Glutamatergic neuron (in vitro differentiated cells): ENCODE measurements at regions not wholly inside any gene's neighbourhood (a gene's known extent, or its start where the extent isn't known, plus 50 kb on each side); places are given as distances from the start of the nearest gene placed in this dataset.
A peak's percentile ranks its signal among the peaks of the same experiment; 100 is the strongest.

ENCODE experiments used
- DNase-seq: peaks from one replicate; pipeline ENCODE4 v3.0.0; 2022
- H3K27ac Mint-ChIP-seq: one replicate; pipeline ENCODE4 v1.8.0; 2020; ENCODE audit warnings: mild to moderate bottlenecking, mixed read lengths, inconsistent platforms; ENCODE audit not compliant: unreplicated experiment
- H3K27me3 Mint-ChIP-seq: one replicate; pipeline ENCODE4 v1.8.0; 2020; ENCODE audit warnings: mild to moderate bottlenecking, moderate library complexity, mixed read lengths, inconsistent platforms; ENCODE audit not compliant: unreplicated experiment
- H3K36me3 Mint-ChIP-seq: one replicate; pipeline ENCODE4 v1.8.0; 2020; ENCODE audit warnings: mild to moderate bottlenecking, mixed read lengths, inconsistent platforms; ENCODE audit not compliant: unreplicated experiment
- H3K4me1 Mint-ChIP-seq: one replicate; pipeline ENCODE4 v1.8.0; 2020; ENCODE audit warnings: mild to moderate bottlenecking, low read depth, mixed read lengths, inconsistent platforms; ENCODE audit not compliant: unreplicated experiment
- H3K4me3 Mint-ChIP-seq: one replicate; pipeline ENCODE4 v1.8.0; 2020; ENCODE audit warnings: mild to moderate bottlenecking, mixed read lengths, inconsistent platforms; ENCODE audit not compliant: unreplicated experiment
- H3K9me3 Mint-ChIP-seq: one replicate; pipeline ENCODE4 v1.8.0; 2020; ENCODE audit warnings: mild to moderate bottlenecking, moderate library complexity, mixed read lengths, inconsistent platforms; ENCODE audit not compliant: unreplicated experiment
- TF ChIP-seq, protein P1 (sequence below): fragments of 200-600 bp; sonication (generic); IDR thresholded peaks from one replicate; pipeline ENCODE4 v1.5.0; 2021; ENCODE audit not compliant: partially characterized antibody, unreplicated experiment

DNA sequence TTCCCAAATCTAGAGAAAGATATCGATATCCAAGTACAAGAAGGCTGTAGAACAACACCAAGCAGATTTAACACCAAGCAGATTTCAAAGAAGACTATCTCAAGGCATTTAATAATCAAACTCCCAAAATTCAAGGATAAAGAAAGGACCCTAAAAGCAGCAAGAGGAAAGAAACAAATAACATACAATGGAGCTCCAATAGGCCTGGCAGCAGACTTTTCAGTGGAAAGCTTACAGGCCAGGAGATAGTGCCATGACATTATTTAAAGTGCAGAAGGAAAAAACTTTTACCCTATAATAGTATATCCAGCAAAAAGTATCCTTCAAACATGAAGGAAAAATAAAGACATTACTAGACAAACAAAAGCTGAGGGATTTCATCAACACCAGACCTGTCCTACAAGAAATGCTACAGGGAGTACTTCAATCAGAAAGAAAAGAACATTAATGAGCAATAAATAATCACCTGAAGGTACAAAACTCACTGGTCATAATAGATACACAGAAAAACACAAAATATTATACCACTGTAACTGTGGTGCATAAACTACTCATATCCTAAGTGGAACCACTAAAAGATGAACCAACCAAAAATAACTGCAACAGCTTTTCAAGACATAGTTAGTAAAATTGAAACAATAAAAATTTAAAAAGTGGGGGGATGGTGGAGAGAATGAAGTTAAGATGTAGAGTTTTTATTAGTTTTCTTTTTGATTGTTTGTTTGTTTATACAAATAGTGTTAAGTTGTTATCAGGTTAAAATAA, 267.2 kb downstream of the AUH start:
- Mint-ChIP-seq H3K4me1 (no peaks in the 10 kb centered on the region), H3K27me3 (peaks cover 3% of the 10 kb centered on the region), H3K4me3 (no peak overlapping the region), H3K27ac (no peak overlapping the region), H3K9me3 (peaks cover 5% of the 10 kb centered on the region), H3K36me3 (peaks cover 31% of the 10 kb centered on the region)
- TF ChIP-seq, protein P1, sequence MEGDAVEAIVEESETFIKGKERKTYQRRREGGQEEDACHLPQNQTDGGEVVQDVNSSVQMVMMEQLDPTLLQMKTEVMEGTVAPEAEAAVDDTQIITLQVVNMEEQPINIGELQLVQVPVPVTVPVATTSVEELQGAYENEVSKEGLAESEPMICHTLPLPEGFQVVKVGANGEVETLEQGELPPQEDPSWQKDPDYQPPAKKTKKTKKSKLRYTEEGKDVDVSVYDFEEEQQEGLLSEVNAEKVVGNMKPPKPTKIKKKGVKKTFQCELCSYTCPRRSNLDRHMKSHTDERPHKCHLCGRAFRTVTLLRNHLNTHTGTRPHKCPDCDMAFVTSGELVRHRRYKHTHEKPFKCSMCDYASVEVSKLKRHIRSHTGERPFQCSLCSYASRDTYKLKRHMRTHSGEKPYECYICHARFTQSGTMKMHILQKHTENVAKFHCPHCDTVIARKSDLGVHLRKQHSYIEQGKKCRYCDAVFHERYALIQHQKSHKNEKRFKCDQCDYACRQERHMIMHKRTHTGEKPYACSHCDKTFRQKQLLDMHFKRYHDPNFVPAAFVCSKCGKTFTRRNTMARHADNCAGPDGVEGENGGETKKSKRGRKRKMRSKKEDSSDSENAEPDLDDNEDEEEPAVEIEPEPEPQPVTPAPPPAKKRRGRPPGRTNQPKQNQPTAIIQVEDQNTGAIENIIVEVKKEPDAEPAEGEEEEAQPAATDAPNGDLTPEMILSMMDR = no peak
- no peak for DNase-seq

DNA sequence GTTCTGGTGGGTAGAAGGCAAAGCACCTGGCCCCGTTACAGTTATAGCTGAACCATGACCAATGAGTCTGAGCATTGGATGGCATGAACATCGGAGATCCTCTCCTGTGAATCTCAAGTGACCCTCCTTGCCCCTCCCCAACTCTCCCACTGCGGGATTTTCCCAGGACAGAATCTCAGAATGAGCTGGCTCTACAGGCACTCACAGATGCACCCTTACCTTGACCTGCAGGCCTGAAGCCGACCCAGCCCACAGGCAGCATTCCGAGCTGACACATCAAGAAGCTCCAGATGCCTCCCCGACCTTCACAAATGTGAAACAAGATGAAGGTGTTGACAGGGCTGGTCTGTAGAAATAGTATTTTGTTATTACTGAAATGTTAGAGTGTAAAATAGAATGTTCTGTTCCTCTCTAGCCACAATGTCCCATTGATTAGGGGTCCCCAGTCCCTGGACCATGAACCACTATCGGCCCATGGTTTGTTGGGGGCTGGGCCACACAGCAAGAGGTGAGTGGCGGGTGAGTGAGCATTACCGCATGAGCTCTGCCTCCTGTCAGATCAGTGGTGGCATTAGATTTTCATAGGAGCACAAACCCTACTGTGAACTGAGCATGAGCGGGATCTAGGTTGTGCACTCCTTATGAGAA, 263.4 kb downstream of the AUH start:
- Mint-ChIP-seq H3K36me3 (peaks cover 26% of the 10 kb centered on the region), H3K27ac (no peak overlapping the region), H3K4me3 (no peak overlapping the region), H3K27me3 (peaks cover 3% of the 10 kb centered on the region), H3K4me1 (peaks cover 15% of the 10 kb centered on the region), H3K9me3 (peaks cover 4% of the 10 kb centered on the region)
- TF ChIP-seq, protein P1 = no peak
- DNase-seq = no peak

DNA sequence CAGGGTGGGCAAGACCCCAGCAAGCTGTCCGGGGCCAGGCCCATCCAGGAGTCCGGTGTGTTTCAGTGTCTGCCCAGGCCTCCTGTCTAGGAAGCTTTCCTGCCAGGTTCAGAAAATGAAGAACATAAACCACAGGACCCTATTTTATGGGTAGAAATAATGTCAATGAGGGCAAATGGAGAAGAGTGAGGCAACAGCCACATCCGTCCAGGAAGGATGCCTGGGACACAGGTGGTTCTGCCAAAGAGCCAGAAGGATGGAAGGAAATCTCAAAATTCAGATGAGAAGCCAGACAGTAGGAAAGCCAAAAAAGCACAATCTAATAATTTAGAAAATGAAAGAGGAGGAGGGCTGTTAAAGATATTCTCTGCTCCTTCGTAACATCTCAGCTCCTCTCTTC, 262.3 kb downstream of the AUH start:
- TF ChIP-seq, protein P1 = no peak
- Mint-ChIP-seq H3K27me3 (peaks cover 3% of the 10 kb centered on the region), H3K27ac (no peak overlapping the region), H3K4me3 (no peak overlapping the region), H3K4me1 (peaks cover 15% of the 10 kb centered on the region), H3K36me3 (peaks cover 15% of the 10 kb centered on the region), H3K9me3 (peaks cover 4% of the 10 kb centered on the region)
- no peak for DNase-seq

DNA sequence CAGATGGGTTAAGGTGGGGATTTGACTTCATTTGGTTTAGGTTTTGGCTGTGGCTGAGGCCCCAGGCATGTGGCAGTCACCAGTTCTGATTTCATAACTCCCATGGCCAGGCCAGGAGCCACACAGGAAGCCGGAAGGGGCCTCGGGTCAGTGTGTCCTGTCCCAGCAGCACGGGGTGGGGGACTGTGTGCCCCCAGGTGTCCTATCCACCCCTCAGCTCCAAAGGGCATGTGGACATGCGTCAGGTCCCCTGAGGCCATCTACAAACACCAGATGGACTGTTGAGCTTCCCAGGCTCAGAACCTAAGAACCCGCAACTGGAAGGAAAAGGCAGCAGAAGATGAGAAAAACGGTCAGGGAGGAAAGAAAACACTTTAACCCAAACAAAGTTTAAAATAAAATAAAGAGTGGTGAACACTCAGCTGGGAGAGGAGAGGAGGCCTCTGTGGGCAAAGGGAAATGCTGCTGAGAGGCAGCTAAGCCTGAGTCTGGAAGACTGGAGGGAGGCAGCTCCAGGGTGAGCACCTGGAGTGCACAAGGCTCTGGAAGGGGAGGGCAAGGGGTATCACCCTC, 260.8 kb downstream of the AUH start:
- peaks cover 4% of the 10 kb centered on the region for H3K9me3 Mint-ChIP-seq
- peak overlapping the region; percentile 23 for H3K27ac Mint-ChIP-seq
- H3K36me3 Mint-ChIP-seq = peaks cover 8% of the 10 kb centered on the region
- peaks cover 3% of the 10 kb centered on the region for H3K27me3 Mint-ChIP-seq
- H3K4me1 Mint-ChIP-seq = peaks cover 15% of the 10 kb centered on the region
- TF ChIP-seq, protein P1 = no peak
- H3K4me3 Mint-ChIP-seq = peak overlapping the region; percentile 16
- DNase-seq = no peak
